OCI-LY7 (cell line): ENCODE measurements at regions not wholly inside any gene's neighbourhood (a gene's known extent, or its start where the extent isn't known, plus 50 kb on each side); places are given as distances from the start of the nearest gene placed in this dataset.

ENCODE experiments used
- BruUV-seq: library from RNA; stranded (reverse); fragments of 400-500 nt; replicated peaks from 2 replicates; lab custom pipeline; 2021; lab: Mats Ljungman, UMichigan
- CTCF ChIA-PET: fragments of 300-600 bp; sonication (Branson Sonifier 250); formaldehyde crosslinking; loops from one replicate; lab custom pipeline; 2022; ENCODE audit warnings: antibody characterized with exemption; ENCODE audit not compliant: unreplicated experiment; lab: Charles Lee
- POLR2A ChIA-PET: fragments of 300-600 bp; sonication (Branson Sonifier 250); formaldehyde crosslinking; loops from one replicate; lab custom pipeline; 2022; ENCODE audit warnings: antibody characterized with exemption; lab: Charles Lee
- DNase-seq: peaks from one replicate; pipeline ENCODE4 v3.0.0-alpha.2; 2015; ENCODE audit warnings: low spot score
- H2AFZ ChIP-seq: fragments of 200-600 bp; sonication (generic), shearing (Covaris generic); 2 replicates; pipeline ENCODE4 v1.6.1; 2014; ENCODE audit warnings: mild to moderate bottlenecking, antibody characterized with exemption, low read length, moderate library complexity
- H3K27ac ChIP-seq: fragments of 200-600 bp; sonication (generic); 2 replicates; pipeline ENCODE4 v1.5.1; 2014; ENCODE audit warnings: mixed run types, low read depth, mild to moderate bottlenecking, moderate library complexity, low read length, inconsistent platforms; ENCODE audit not compliant: poor library complexity, severe bottlenecking
- H3K36me3 ChIP-seq: fragments of 200-600 bp; sonication (generic); 2 replicates; pipeline ENCODE4 v1.6.1; 2014; ENCODE audit warnings: mild to moderate bottlenecking, antibody characterized with exemption, low read length, moderate library complexity, mixed read lengths; ENCODE audit not compliant: insufficient read depth
- H3K4me1 ChIP-seq: fragments of 200-600 bp; sonication (generic); 2 replicates; pipeline ENCODE4 v1.5.1; 2014; ENCODE audit warnings: mild to moderate bottlenecking, low read length; ENCODE audit not compliant: insufficient read depth, poor library complexity, severe bottlenecking
- H3K4me2 ChIP-seq: fragments of 200-600 bp; sonication (generic); 2 replicates; pipeline ENCODE4 v1.6.1; 2014; ENCODE audit warnings: mild to moderate bottlenecking, low read length
- H3K4me3 ChIP-seq: fragments of 200-600 bp; sonication (generic); 2 replicates; pipeline ENCODE4 v1.5.1; 2014; ENCODE audit warnings: mild to moderate bottlenecking, low read depth, low read length; ENCODE audit not compliant: poor library complexity, severe bottlenecking
- H3K79me2 ChIP-seq: fragments of 200-600 bp; sonication (generic); 2 replicates; pipeline ENCODE4 v1.6.1; 2016; ENCODE audit warnings: low read depth, mild to moderate bottlenecking, low read length, moderate library complexity, mixed read lengths; ENCODE audit not compliant: insufficient read depth
- H3K9me2 ChIP-seq: fragments of 200-600 bp; sonication (generic); 2 replicates; pipeline ENCODE4 v1.6.1; 2016; ENCODE audit warnings: mild to moderate bottlenecking, low read length, mixed read lengths; ENCODE audit not compliant: insufficient read depth
- H3K9me3 ChIP-seq: fragments of 200-600 bp; sonication (generic); 2 replicates; pipeline ENCODE4 v1.6.1; 2014; ENCODE audit warnings: mild to moderate bottlenecking, mixed run types, low read length, mixed read lengths
- H4K20me1 ChIP-seq: fragments of 200-600 bp; sonication (generic); 2 replicates; pipeline ENCODE4 v1.6.1; 2014; ENCODE audit warnings: mild to moderate bottlenecking, antibody characterized with exemption, low read length, moderate library complexity, mixed read lengths; ENCODE audit not compliant: insufficient read depth
- CTCF ChIP-seq: fragments of 200-600 bp; sonication (generic); conservative IDR thresholded peaks from 2 replicates; pipeline ENCODE4 v1.5.1; 2014; ENCODE audit warnings: mild to moderate bottlenecking, antibody characterized with exemption, low read length, moderate library complexity, mixed read lengths
- EZH2phosphoT487 ChIP-seq: fragments of 200-600 bp; sonication (generic); IDR thresholded peaks from 2 replicates; pipeline ENCODE4 v1.6.1; 2018; ENCODE audit warnings: low read depth, borderline replicate concordance, mild to moderate bottlenecking, mixed run types, antibody characterized with exemption, low read length, moderate library complexity, mixed read lengths
- intact Hi-C: fragments of 100-400 bp; cut with micrococcal nuclease; formaldehyde crosslinking; loops from one replicate; pipeline ENCODE4 v1.10.0; 2022; ENCODE audit not compliant: unreplicated experiment

DNA sequence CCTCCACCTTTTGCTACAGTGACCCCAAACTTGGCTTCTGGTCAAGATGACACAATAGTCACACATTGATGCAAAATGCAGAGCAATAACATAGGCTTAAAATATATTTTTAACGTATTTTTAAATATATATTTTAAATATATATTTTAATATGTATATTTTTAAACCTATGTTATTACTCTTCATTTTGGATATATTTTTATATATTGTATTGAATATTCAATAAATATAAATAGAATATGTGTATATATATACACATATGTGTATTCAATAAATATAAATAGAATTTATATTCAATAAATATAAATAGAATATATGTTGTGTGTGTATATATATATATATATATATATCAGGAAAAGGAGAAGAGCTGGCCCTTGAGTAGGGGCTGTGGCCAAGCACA, 115.6 kb downstream of the POU4F1 start:
- no peak for DNase-seq
- Histone ChIP-seq H3K79me2 (no peaks in the 10 kb centered on the region), H3K4me1 (no peaks in the 10 kb centered on the region), H3K4me2 (no peak overlapping the region), H3K9me3 (no peaks in the 10 kb centered on the region), H3K4me3 (no peak overlapping the region), H3K9me2 (no peaks in the 10 kb centered on the region), H4K20me1 (no peaks in the 10 kb centered on the region), H3K36me3 (no peaks in the 10 kb centered on the region), H2AFZ (no peak overlapping the region), H3K27ac (no peak overlapping the region)
- intact Hi-C loops = no loop called here
- no peak for TF ChIP-seq CTCF
- TF ChIP-seq EZH2phosphoT487 = no peak
- CTCF ChIA-PET = no interaction called here
- no TSS peak for BruUV-seq
- POLR2A ChIA-PET = no interaction called here

DNA sequence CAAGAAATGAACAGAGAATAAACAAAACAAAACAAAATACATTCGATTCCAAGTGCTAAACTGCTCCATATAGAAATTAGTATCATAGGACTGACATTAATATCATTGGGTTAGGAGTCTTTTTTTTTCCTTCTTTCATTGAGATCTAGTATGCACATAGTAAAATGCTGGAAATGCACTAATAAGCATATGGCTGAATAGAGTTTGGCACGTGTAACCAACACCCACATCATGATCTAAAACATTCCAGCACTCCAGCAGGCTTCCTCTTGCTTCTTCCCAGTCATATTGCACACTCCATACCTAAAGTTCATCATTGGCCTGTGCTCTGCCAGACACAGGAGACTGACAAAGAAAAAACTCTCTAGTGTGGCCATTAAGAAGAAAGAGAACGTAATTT, 117.5 kb downstream of the POU4F1 start:
- Histone ChIP-seq H3K9me3 (no peaks in the 10 kb centered on the region), H3K79me2 (no peaks in the 10 kb centered on the region), H3K4me2 (no peak overlapping the region), H2AFZ (no peak overlapping the region), H3K4me3 (no peak overlapping the region), H3K27ac (no peak overlapping the region), H4K20me1 (no peaks in the 10 kb centered on the region), H3K9me2 (no peaks in the 10 kb centered on the region), H3K36me3 (no peaks in the 10 kb centered on the region), H3K4me1 (no peaks in the 10 kb centered on the region)
- POLR2A ChIA-PET = no interaction called here
- intact Hi-C loops = no loop called here
- DNase-seq = no peak
- TF ChIP-seq EZH2phosphoT487 (no peak), CTCF (no peak)
- CTCF ChIA-PET = no interaction called here
- BruUV-seq = no TSS peak

- no peaks in the 10 kb centered on the region for H3K79me2 ChIP-seq
- no peaks in the 10 kb centered on the region for H3K9me3 ChIP-seq
- no peak overlapping the region for H3K4me2 ChIP-seq
- H3K9me2 ChIP-seq = no peaks in the 10 kb centered on the region
- H3K27ac ChIP-seq = no peak overlapping the region
- no peaks in the 10 kb centered on the region for H3K4me1 ChIP-seq
- no TSS peak for BruUV-seq
- H3K36me3 ChIP-seq = no peaks in the 10 kb centered on the region
- no peak overlapping the region for H2AFZ ChIP-seq
- POLR2A ChIA-PET = no interaction called here
- intact Hi-C loops = no loop called here
- TF ChIP-seq CTCF = no peak
- TF ChIP-seq EZH2phosphoT487 = no peak
- no peaks in the 10 kb centered on the region for H4K20me1 ChIP-seq
- CTCF ChIA-PET = no interaction called here
- no peak for DNase-seq
- no peak overlapping the region for H3K4me3 ChIP-seq
These were observed 125.2 kb downstream of the POU4F1 start for GRCh38 chr13:78478183-78478582.
